HG02763 (cell line): ENCODE measurements at regions not wholly inside any gene's neighbourhood (a gene's known extent, or its start where the extent isn't known, plus 50 kb on each side); places are given as distances from the start of the nearest gene placed in this dataset.
"Not testable (repeated sequence)": the region's sequence is repeated elsewhere in the genome, so short reads cannot be mapped to it uniquely, and the experiment has no call there.

Experiments
- ATAC-seq: cut with Tn5 transposase; IDR thresholded peaks from one replicate; pipeline ENCODE4 v1.9.1; 2021; ENCODE audit warnings: mild to moderate bottlenecking, moderate library complexity; ENCODE audit not compliant: unreplicated experiment

GRCh38 chr13:97716746-97717145, 236.7 kb upstream of the IPO5 start:
- no peak for ATAC-seq

- no peak for ATAC-seq
Observed at GRCh38 chr13:97719736-97720135, 233.7 kb upstream of the IPO5 start.

GRCh38 chr13:97720896-97721295, 232.6 kb upstream of the IPO5 start:
- ATAC-seq: no peak

GRCh38 chr13:97723655-97724054, 229.8 kb upstream of the IPO5 start:
- no peak for ATAC-seq

- ATAC-seq: no peak
Observed at GRCh38 chr13:97724450-97724849, 229.0 kb upstream of the IPO5 start.

- no peak for ATAC-seq
Observed at GRCh38 chr13:97726664-97727280, 226.7 kb upstream of the IPO5 start.

- ATAC-seq: no peak
Observed at GRCh38 chr13:97727991-97728390, 225.5 kb upstream of the IPO5 start.

- no peak for ATAC-seq
Observed at GRCh38 chr13:97736436-97736835, 217.0 kb upstream of the IPO5 start.

- no peak for ATAC-seq
Observed at GRCh38 chr13:97742084-97742483, 211.4 kb upstream of the IPO5 start.

GRCh38 chr13:97743938-97744337, 209.5 kb upstream of the IPO5 start:
- ATAC-seq: no peak

- ATAC-seq: no peak
Observed at GRCh38 chr13:97746649-97747048, 206.8 kb upstream of the IPO5 start.

- no peak for ATAC-seq
Observed at GRCh38 chr13:97749174-97749573, 204.3 kb upstream of the IPO5 start.

- ATAC-seq: no peak
Observed at GRCh38 chr13:97751477-97751876, 202.0 kb upstream of the IPO5 start.

GRCh38 chr13:97752961-97753668, 200.4 kb upstream of the IPO5 start:
- ATAC-seq: no peak

- no peak for ATAC-seq
Observed at GRCh38 chr13:97753942-97754670, 199.4 kb upstream of the IPO5 start.

GRCh38 chr13:97757807-97758206, 195.7 kb upstream of the IPO5 start:
- ATAC-seq: no peak

GRCh38 chr13:97758317-97758716, 195.2 kb upstream of the IPO5 start:
- no peak for ATAC-seq

GRCh38 chr13:97761796-97762540, 191.5 kb upstream of the IPO5 start:
- ATAC-seq: no peak

- no peak for ATAC-seq
Observed at GRCh38 chr13:97766749-97767148, 186.7 kb upstream of the IPO5 start.

- ATAC-seq: no peak
Observed at GRCh38 chr13:97768134-97768533, 185.3 kb upstream of the IPO5 start.

- not testable (repeated sequence) for ATAC-seq
Observed at GRCh38 chr13:97770231-97770630, 183.2 kb upstream of the IPO5 start.
